NB4 (cell line): ENCODE measurements at regions not wholly inside any gene's neighbourhood (a gene's known extent, or its start where the extent isn't known, plus 50 kb on each side); places are given as distances from the start of the nearest gene placed in this dataset.

Experiments
- CTCF ChIP-seq: IDR thresholded peaks from one replicate; pipeline ENCODE4 v1.5.1; 2012; ENCODE audit warnings: low read depth, low read length
- MAX ChIP-seq: IDR thresholded peaks from 2 replicates; pipeline ENCODE4 v1.6.1; 2011; ENCODE audit warnings: low read depth, low read length
- POLR2A ChIP-seq: IDR thresholded peaks from 2 replicates; pipeline ENCODE4 v1.6.1; 2011; ENCODE audit warnings: mild to moderate bottlenecking; ENCODE audit not compliant: insufficient read length; ENCODE audit errors: extremely low read depth

DNA sequence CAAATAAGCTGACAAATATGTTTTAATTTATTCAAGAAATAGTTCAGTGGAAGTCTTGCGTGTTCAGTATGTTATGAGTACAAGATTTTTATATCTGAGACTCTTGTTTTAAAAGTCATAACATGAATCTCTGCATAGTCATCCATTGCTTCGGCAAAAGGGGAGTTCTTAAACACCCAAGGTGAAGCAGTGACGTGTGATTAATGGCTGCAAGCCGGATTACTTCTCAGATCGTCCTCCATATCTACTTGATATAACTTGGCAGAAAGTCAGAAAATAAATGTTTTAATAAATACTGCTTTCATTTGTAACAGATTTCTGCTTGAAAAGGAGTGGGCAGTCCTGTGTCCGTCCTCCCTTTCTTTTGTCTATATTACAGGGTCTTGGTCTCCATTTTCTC is 64.6 kb upstream of the IL15 start:
- TF ChIP-seq CTCF: no peak
- TF ChIP-seq POLR2A: no peak
- no peak for TF ChIP-seq MAX
